DMS114 treated with DMSO at 0.1 percent for 48 hours (cell line): ENCODE measurements at regions not wholly inside any gene's neighbourhood (a gene's known extent, or its start where the extent isn't known, plus 50 kb on each side); places are given as distances from the start of the nearest gene placed in this dataset.

Source experiments
- DNase-seq: peaks from one replicate; lab custom pipeline; 2025; ENCODE audit not compliant: unreplicated experiment; lab: John Stamatoyannopoulos, UW

GRCh38 chr9:107872457-107873192, 383.1 kb upstream of the KLF4 start:
- no peak for DNase-seq

DNA sequence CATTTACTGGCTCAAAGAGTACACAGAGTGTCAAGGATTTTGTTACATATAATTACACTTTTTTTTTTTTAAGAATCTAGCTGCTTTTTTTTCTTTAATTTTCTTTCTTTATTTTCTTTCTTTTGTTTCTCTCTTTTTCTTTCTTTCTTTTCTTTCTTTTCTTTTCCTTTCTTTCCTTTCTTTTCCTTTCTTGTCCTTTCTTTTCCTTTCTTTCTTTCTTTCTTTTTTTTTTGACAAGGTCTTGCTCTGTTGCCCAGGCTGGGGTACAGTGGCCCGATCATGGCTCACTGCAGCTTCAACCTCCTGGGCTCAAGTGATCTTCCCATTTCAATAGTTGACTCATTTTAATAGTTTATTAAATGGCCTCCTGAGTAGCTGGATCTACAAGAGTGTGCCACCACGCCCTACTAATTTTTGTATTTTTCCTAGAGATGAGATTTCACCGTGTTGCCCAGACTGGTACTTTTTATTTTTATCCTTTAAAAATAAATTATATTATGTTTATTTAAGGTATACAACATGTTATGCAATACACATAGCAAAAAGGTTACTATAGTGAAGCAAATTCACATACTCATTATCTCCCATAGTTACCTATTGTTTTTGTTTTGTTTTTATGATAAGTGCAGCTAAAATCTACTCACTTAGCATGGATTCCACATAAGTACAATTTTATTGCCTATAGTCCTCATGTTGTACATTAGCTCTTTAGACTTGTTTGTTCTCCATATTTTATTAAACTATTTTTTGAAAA, 381.5 kb upstream of the KLF4 start:
- no peak for DNase-seq

DNA sequence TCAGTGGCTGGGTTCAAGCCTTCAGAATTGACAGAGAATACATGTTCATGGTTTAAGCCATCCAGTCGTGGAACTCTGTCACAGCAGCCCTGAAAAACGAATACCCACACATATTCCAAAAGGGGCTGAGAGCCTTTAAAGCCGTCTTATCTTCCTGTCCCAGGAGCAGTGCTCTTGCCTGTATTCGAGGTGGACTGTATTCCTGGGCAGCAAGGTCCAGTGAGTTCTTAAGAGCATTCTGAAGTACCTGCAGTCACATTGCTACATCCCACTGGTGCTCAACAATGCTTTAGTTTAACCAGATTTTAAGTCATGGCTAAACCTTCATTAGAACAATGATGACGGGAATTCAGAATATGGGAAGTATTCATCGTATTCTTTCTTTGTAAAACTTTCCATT, 380.7 kb upstream of the KLF4 start:
- DNase-seq = no peak

DNA sequence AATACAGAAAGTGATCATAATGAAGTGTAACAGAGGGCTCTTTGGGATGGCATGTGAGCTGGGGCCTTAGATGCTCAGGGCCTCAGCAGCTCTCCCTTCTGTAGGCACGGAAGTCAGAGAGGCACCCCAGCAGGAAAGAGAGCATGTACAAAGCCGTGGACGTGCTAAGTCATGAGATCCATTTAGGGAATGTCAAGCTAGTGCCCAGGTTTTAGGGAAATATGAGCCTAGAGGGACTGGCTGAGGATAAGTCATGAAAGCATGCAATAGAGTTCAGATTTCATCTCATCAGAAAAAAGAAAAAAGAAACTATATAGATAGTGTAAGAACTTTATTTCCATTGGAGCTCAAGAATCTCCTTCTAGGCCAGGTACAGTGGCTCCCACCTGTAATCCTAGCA, 379.5 kb upstream of the KLF4 start:
- DNase-seq = no peak

GRCh38 chr9:107868186-107868585, 378.6 kb upstream of the KLF4 start:
- no peak for DNase-seq

- DNase-seq = no peak
Measured at GRCh38 chr9:107867738-107868137, 378.2 kb upstream of the KLF4 start.

GRCh38 chr9:107866711-107867311, 377.2 kb upstream of the KLF4 start:
- no peak for DNase-seq

GRCh38 chr9:107863396-107863795, 373.8 kb upstream of the KLF4 start:
- no peak for DNase-seq

- DNase-seq = no peak
Measured at GRCh38 chr9:107862881-107863280, 373.3 kb upstream of the KLF4 start.

GRCh38 chr9:107862323-107862722, 372.8 kb upstream of the KLF4 start:
- DNase-seq = no peak

- no peak for DNase-seq
Measured at GRCh38 chr9:107861075-107861474, 371.5 kb upstream of the KLF4 start.

- DNase-seq = no peak
Measured at GRCh38 chr9:107858260-107858659, 368.7 kb upstream of the KLF4 start.

DNA sequence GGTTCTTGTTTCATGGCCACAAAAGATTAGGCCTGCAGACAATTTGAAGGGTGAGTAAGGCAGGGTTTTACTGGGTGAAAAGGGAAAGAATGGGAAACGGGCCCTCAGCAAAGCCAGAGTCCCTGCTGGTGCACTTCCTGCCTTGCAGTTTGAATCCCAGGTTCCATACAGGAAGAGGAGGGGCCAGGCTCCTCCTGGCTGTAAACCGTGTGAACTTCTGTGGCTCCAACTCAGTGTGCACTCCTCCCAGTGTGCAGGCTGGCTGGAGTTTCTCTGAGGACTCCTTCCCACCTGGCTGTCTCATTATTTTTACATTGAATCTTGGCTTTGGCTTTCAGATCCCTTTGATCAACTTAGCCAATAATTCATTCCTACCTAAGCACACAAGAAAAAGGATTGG, 367.1 kb upstream of the KLF4 start:
- DNase-seq = no peak

- no peak for DNase-seq
Measured at GRCh38 chr9:107855164-107855563, 365.6 kb upstream of the KLF4 start.

- no peak for DNase-seq
Measured at GRCh38 chr9:107853461-107853860, 363.9 kb upstream of the KLF4 start.

DNA sequence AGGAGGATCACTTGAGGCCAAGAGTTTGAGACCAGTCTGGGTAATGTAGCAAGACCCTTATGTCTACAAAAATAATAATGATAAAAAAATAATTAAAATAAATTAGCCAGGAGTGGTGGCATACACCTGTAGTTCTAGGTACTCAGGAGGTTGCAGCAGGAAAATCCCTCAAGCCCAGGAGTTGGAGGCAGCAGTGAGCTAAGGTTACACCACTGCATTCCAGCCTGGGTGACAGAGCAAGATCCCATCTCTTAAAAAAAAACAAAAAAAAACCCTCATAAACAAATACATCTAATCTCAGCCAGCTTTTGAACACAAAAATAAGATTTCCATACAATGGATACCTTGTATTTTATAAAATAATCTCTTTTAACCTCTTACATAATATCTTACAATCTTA, 363.3 kb upstream of the KLF4 start:
- no peak for DNase-seq

DNA sequence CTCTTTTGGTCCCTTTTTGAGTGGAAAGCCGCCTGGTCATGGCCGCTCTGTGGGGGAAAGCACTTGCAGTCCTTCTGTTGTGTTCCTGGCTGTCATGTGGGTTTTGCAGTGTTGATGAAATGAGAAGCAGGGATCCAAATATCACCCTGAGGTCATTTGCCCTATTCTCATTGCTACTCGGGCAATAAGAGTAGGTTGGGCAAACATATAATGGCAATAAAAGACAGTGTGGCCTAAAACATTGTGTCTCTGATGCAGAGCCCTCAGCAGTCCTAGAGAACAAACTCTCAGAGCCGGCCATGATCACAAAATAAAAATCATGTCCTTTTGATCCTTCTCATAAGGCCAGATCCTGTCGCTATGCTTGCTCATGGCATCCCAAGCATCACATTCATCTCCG, 361.1 kb upstream of the KLF4 start:
- no peak for DNase-seq

- DNase-seq = no peak
Measured at GRCh38 chr9:107847978-107848964, 358.7 kb upstream of the KLF4 start.

- DNase-seq = no peak
Measured at GRCh38 chr9:107842530-107842929, 353.0 kb upstream of the KLF4 start.

- no peak for DNase-seq
Measured at GRCh38 chr9:107841076-107841475, 351.5 kb upstream of the KLF4 start.

- no peak for DNase-seq
Measured at GRCh38 chr9:107839371-107839770, 349.8 kb upstream of the KLF4 start.
